PC-3 (cell line): ENCODE measurements at regions not wholly inside any gene's neighbourhood (a gene's known extent, or its start where the extent isn't known, plus 50 kb on each side); places are given as distances from the start of the nearest gene placed in this dataset.
"Not testable (repeated sequence)": the region's sequence is repeated elsewhere in the genome, so short reads cannot be mapped to it uniquely, and the experiment has no call there.

Experiments
- ATAC-seq: fragments of 200-7000 bp; cut with Tn5 transposase; 2 replicates; pipeline ENCODE4 v1.9.1; 2020; ENCODE audit warnings: mild to moderate bottlenecking, moderate library complexity
- BruUV-seq: library from RNA; stranded (reverse); fragments of 400-500 nt; replicated peaks from 2 replicates; lab custom pipeline; 2021; lab: Mats Ljungman, UMichigan
- CTCF ChIA-PET: fragments of 300-600 bp; sonication (Branson Sonifier 250); formaldehyde crosslinking; loops from one replicate; lab custom pipeline; 2022; ENCODE audit warnings: antibody characterized with exemption; lab: Charles Lee
- POLR2A ChIA-PET: fragments of 300-600 bp; sonication (Branson Sonifier 250); formaldehyde crosslinking; loops from one replicate; lab custom pipeline; 2022; ENCODE audit warnings: antibody characterized with exemption; ENCODE audit not compliant: unreplicated experiment; lab: Charles Lee
- DNase-seq: peaks from one replicate; pipeline ENCODE4 v3.0.0-alpha.2; 2015
- H2AFZ ChIP-seq: fragments of 300-600 bp; sonication (generic); 2 replicates; pipeline ENCODE4 v1.6.0; 2016; ENCODE audit warnings: antibody characterized with exemption, low read length
- H3F3A ChIP-seq: fragments of 300-600 bp; sonication (generic); one replicate; pipeline ENCODE4 v1.6.0; 2017; ENCODE audit warnings: antibody characterized with exemption, low read length, control low read depth, mild to moderate bottlenecking; ENCODE audit not compliant: unreplicated experiment
- H3K27ac ChIP-seq: fragments of 300-600 bp; sonication (generic); 2 replicates; pipeline ENCODE4 v1.5.1; 2016; ENCODE audit warnings: mild to moderate bottlenecking, low read length
- H3K27me3 ChIP-seq: fragments of 300-600 bp; sonication (generic); 2 replicates; pipeline ENCODE4 v1.6.1; 2016; ENCODE audit warnings: low read length, mixed read lengths
- H3K36me3 ChIP-seq: fragments of 300-600 bp; sonication (generic); 2 replicates; pipeline ENCODE4 v1.6.1; 2016; ENCODE audit warnings: low read depth, mixed run types, low read length, mixed read lengths
- H3K4me1 ChIP-seq: fragments of 300-600 bp; sonication (generic); 2 replicates; pipeline ENCODE4 v1.5.1; 2016; ENCODE audit warnings: low read length; ENCODE audit not compliant: insufficient read depth
- H3K4me2 ChIP-seq: fragments of 300-600 bp; sonication (generic); 2 replicates; pipeline ENCODE4 v1.6.0; 2016; ENCODE audit warnings: low read length
- H3K4me3 ChIP-seq: fragments of 300-600 bp; sonication (generic); 2 replicates; pipeline ENCODE4 v1.5.1; 2016; ENCODE audit warnings: mild to moderate bottlenecking, low read length, mixed read lengths
- H3K79me2 ChIP-seq: fragments of 300-600 bp; sonication (generic); 2 replicates; pipeline ENCODE4 v1.6.1; 2017; ENCODE audit warnings: low read length, mixed read lengths
- H3K9ac ChIP-seq: fragments of 300-600 bp; sonication (generic); 2 replicates; pipeline ENCODE4 v1.6.0; 2016; ENCODE audit warnings: mild to moderate bottlenecking, low read length
- H3K9me2 ChIP-seq: fragments of 300-600 bp; sonication (generic); replicated peaks from 2 replicates; pipeline ENCODE4 v1.6.1; 2016; ENCODE audit warnings: mixed run types, low read length, mixed read lengths
- H3K9me3 ChIP-seq: fragments of 300-600 bp; sonication (generic); 2 replicates; pipeline ENCODE4 v1.6.1; 2016; ENCODE audit warnings: low read length, mixed read lengths
- H4K20me1 ChIP-seq: fragments of 300-600 bp; sonication (generic); 2 replicates; pipeline ENCODE4 v1.6.1; 2016; ENCODE audit warnings: low read length, mixed read lengths
- EZH2 ChIP-seq: fragments of 300-600 bp; sonication (generic); IDR thresholded peaks from one replicate; pipeline ENCODE4 v1.6.1; 2017; ENCODE audit warnings: antibody characterized with exemption, mild to moderate bottlenecking, low read length; ENCODE audit not compliant: unreplicated experiment
- EZH2phosphoT487 ChIP-seq: fragments of 300-600 bp; sonication (generic); IDR thresholded peaks from 2 replicates; pipeline ENCODE4 v1.6.1; 2018; ENCODE audit warnings: mild to moderate bottlenecking, antibody characterized with exemption, low read length, borderline replicate concordance
- intact Hi-C: fragments of 100-400 bp; cut with micrococcal nuclease; formaldehyde crosslinking; loops from 2 replicates; pipeline ENCODE4 v1.9.0; 2023
- TF ChIP-seq, protein P1 (sequence below): fragments of 300-600 bp; sonication (generic); conservative IDR thresholded peaks from 2 replicates; pipeline ENCODE4 v1.5.1; 2017; ENCODE audit warnings: antibody characterized with exemption, low read depth, mild to moderate bottlenecking, low read length

DNA sequence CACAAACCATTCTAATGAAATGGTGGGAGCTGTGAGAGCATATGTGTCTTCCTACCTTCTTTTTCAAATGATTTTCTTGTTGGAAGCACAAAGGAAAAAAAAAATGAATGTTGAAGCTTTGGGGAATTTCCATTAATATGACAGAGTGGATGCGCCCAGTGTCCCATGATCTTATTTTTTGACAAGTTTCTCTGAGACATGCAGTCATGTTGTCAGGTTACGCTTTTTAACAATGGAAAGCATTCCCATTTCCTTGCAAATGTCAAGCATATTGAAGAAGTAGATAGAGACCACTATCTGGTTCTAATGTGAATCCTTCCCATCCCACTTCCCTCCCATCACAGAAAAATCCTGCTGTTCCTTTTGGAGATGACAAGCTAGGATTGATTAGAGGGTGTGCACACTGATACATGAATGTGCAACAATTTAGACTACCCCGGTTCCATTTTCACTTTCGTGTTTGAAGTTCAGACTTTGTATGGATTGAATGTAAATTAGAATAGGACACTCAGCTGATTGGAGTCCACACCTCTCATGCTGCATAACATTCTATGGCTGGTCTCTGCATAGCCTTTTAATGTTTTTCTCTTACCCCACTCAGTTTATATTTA lies 919.4 kb downstream of the TLE4 start:
- intact Hi-C loops = no loop called here
- POLR2A ChIA-PET = no interaction called here
- Histone ChIP-seq H3K9me3 (no peaks in the 10 kb centered on the region), H3K79me2 (no peaks in the 10 kb centered on the region), H3K27ac (no peak overlapping the region), H3K27me3 (no peaks in the 10 kb centered on the region), H3K9ac (no peak overlapping the region), H3K4me2 (no peak overlapping the region), H3K4me3 (no peak overlapping the region), H2AFZ (no peak overlapping the region), H3K9me2 (no peaks in the 10 kb centered on the region), H3K36me3 (no peaks in the 10 kb centered on the region), H4K20me1 (no peaks in the 10 kb centered on the region), H3K4me1 (no peaks in the 10 kb centered on the region), H3F3A (no peaks in the 10 kb centered on the region)
- no peak for ATAC-seq
- BruUV-seq = no TSS peak
- CTCF ChIA-PET = no interaction called here
- TF ChIP-seq EZH2phosphoT487 (no peak), EZH2 (no peak)
- TF ChIP-seq, protein P1, sequence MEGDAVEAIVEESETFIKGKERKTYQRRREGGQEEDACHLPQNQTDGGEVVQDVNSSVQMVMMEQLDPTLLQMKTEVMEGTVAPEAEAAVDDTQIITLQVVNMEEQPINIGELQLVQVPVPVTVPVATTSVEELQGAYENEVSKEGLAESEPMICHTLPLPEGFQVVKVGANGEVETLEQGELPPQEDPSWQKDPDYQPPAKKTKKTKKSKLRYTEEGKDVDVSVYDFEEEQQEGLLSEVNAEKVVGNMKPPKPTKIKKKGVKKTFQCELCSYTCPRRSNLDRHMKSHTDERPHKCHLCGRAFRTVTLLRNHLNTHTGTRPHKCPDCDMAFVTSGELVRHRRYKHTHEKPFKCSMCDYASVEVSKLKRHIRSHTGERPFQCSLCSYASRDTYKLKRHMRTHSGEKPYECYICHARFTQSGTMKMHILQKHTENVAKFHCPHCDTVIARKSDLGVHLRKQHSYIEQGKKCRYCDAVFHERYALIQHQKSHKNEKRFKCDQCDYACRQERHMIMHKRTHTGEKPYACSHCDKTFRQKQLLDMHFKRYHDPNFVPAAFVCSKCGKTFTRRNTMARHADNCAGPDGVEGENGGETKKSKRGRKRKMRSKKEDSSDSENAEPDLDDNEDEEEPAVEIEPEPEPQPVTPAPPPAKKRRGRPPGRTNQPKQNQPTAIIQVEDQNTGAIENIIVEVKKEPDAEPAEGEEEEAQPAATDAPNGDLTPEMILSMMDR = no peak
- no peak for DNase-seq

DNA sequence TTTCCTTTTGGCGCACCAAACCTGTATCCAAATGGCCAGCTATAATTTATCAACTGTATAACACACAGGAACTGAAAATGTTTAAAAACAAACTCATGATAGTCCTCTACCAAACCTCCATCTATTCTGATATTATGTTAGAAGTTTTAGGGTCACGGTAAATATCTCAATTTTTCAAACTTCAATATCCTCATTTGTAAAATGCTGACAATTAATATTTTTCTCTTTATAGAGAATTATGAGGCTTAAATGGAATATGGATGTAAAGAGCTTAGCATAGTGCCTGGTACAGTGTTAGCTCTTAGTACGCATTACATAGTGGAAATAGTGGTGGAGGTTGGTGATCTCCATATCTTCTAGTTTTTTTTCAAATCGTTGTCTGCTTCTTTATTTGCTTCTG lies 917.6 kb downstream of the TLE4 start:
- no peak overlapping the region for H3K4me2 ChIP-seq
- intact Hi-C loops = no loop called here
- no peaks in the 10 kb centered on the region for H3F3A ChIP-seq
- CTCF ChIA-PET = no interaction called here
- TF ChIP-seq EZH2 (no peak), EZH2phosphoT487 (no peak)
- TF ChIP-seq, protein P1 = no peak
- H3K9ac ChIP-seq = no peak overlapping the region
- no peak overlapping the region for H3K4me3 ChIP-seq
- H3K36me3 ChIP-seq = no peaks in the 10 kb centered on the region
- H3K9me2 ChIP-seq = no peaks in the 10 kb centered on the region
- H4K20me1 ChIP-seq = no peaks in the 10 kb centered on the region
- no peaks in the 10 kb centered on the region for H3K4me1 ChIP-seq
- H3K9me3 ChIP-seq = no peaks in the 10 kb centered on the region
- no TSS peak for BruUV-seq
- ATAC-seq (no peak), DNase-seq (no peak)
- H3K79me2 ChIP-seq = no peaks in the 10 kb centered on the region
- no peak overlapping the region for H2AFZ ChIP-seq
- POLR2A ChIA-PET = no interaction called here
- H3K27me3 ChIP-seq = no peaks in the 10 kb centered on the region
- no peak overlapping the region for H3K27ac ChIP-seq

DNA sequence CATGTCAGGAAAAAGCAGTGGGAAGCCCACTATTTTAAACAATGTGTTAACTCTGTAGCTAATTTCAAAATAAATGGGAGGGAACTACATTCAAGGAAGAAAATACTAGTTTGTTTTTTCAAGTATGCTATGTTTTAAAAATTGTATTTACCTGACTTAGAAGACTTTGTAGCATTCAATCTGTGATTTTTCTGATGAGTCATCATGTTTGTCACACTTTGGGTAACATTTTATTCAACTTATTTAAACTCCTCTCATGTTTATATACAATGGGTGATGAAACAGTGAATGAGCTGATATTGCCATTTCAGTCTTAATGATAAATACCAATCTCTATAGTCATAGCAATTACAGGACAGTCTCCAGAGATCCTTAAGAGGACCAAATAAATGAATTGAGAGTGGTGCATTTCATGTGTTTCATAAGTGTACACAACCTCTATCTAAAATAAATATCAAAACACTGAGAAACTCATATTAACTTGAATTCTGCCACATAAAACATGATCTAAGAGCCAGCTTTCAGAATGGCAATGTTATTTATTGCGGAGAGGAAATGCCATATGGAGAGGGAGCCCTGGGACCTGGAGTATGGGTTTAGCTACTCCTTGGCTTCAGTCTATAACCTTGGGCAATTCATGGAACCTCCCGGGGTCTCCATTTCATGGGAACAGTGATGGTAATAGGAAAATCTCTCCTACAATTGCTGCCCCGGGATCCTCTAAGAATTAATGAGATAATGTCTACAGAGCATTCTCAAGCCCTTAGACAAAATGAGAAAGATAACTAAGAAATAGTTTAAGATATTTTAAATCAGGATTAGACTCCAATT lies 913.9 kb downstream of the TLE4 start:
- intact Hi-C loops = no loop called here
- CTCF ChIA-PET = no interaction called here

DNA sequence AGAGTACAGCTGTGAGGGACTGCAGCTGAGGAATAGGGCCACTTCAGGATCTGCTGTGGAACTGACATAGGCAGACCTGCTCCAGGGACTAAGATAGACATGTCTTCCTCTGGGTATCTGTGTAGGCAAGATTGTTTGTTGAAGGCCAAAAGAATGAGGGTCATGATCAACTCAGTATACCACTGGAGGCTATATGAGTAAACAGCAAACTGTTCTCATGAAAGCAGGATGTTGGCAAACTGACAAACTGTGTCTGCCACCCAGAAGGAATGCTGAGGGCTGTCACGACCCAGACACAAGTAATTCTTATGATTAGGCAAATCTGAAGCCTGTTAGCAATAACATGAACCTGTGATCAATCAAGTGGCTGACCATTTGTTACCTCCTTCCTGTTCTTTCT lies 910.5 kb downstream of the TLE4 start:
- H3K27ac ChIP-seq, H3K79me2 ChIP-seq, H3K27me3 ChIP-seq, intact Hi-C loops, H3K36me3 ChIP-seq, H3K4me2 ChIP-seq, H3K9ac ChIP-seq, ATAC-seq, BruUV-seq, H3K9me3 ChIP-seq, DNase-seq, H2AFZ ChIP-seq, H3K4me3 ChIP-seq, POLR2A ChIA-PET, H3K9me2 ChIP-seq, H3K4me1 ChIP-seq, H3F3A ChIP-seq, CTCF ChIA-PET, H4K20me1 ChIP-seq: not testable (repeated sequence)

More for the DNA sequence above, 913.9 kb downstream of the TLE4 start:
- TF ChIP-seq, protein P1 = no peak
- TF ChIP-seq EZH2 = no peak
- TF ChIP-seq EZH2phosphoT487 = no peak
- Histone ChIP-seq H3K27ac (no peak overlapping the region), H3K9me2 (no peaks in the 10 kb centered on the region), H4K20me1 (no peaks in the 10 kb centered on the region), H3K9ac (no peak overlapping the region), H3K4me1 (no peaks in the 10 kb centered on the region), H3K4me2 (no peak overlapping the region), H3K9me3 (no peaks in the 10 kb centered on the region), H3K79me2 (no peaks in the 10 kb centered on the region), H3K36me3 (no peaks in the 10 kb centered on the region), H2AFZ (no peak overlapping the region), H3K4me3 (no peak overlapping the region), H3F3A (no peaks in the 10 kb centered on the region), H3K27me3 (no peaks in the 10 kb centered on the region)
- POLR2A ChIA-PET = no interaction called here
- no peak for ATAC-seq
- peak; percentile 37 for DNase-seq
- no TSS peak for BruUV-seq
